ENCODE measurements at regions not wholly inside any gene's neighbourhood (a gene's known extent, or its start where the extent isn't known, plus 50 kb on each side); places are given as distances from the start of the nearest gene placed in this dataset.

DNA sequence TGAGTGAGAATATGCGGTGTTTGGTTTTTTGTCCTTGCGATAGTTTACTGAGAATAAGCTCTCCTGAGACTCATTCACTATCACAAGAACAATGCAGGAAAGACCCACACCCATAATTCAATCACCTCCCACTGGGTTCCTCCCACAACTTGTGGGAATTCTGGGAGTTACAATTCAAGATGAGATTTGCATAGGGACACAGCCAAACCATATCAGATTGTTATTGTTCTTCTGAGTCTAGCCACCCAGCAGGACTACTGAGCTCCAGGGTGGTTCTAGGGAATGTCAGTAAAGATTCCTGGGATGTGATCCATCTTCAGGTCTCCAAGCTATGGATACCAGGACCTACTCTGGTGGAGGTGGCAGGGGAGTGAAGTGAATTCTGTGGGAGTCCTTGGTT is 2075.1 kb upstream of the CDH9 start:
- H3K27me3 ChIP-seq, result no peaks in the 10 kb centered on the region
- TF ChIP-seq POLR2AphosphoS5 (IDR thresholded peaks at IDR 0.05) (no peak), POLR2A (IDR thresholded peaks at IDR 0.05) (no peak), CTCF (IDR thresholded peaks at IDR 0.05) (no peak), EP300 (IDR thresholded peaks at IDR 0.05) (no peak)
- no peak overlapping the region for H3K27ac ChIP-seq
- H3K4me1 ChIP-seq, result no peaks in the 10 kb centered on the region
- no peak for DNase-seq (ENCODE audit: low spot score in 2 of 2)
- H3K9me3 ChIP-seq, result no peaks in the 10 kb centered on the region
- no peak overlapping the region for H3K4me3 ChIP-seq
- H3K36me3 ChIP-seq, result no peaks in the 10 kb centered on the region
- WGBS, result 100% methylated on average over 2 of the region's 2 CpGs

GRCh38 chr5:29099585-29099984 is 2061.2 kb upstream of the CDH9 start:
- Histone ChIP-seq H3K27ac (no peak overlapping the region), H3K4me1 (no peaks in the 10 kb centered on the region), H3K27me3 (no peaks in the 10 kb centered on the region), H3K9me3 (no peaks in the 10 kb centered on the region), H3K4me3 (no peak overlapping the region), H3K36me3 (no peaks in the 10 kb centered on the region)
- WGBS, result 97% methylated on average over 3 of the region's 3 CpGs
- TF ChIP-seq EP300 (IDR thresholded peaks at IDR 0.05) (no peak), POLR2A (IDR thresholded peaks at IDR 0.05) (no peak), CTCF (IDR thresholded peaks at IDR 0.05) (no peak), POLR2AphosphoS5 (IDR thresholded peaks at IDR 0.05) (no peak)
- DNase-seq (ENCODE audit: low spot score in 2 of 2), result no peak

DNA sequence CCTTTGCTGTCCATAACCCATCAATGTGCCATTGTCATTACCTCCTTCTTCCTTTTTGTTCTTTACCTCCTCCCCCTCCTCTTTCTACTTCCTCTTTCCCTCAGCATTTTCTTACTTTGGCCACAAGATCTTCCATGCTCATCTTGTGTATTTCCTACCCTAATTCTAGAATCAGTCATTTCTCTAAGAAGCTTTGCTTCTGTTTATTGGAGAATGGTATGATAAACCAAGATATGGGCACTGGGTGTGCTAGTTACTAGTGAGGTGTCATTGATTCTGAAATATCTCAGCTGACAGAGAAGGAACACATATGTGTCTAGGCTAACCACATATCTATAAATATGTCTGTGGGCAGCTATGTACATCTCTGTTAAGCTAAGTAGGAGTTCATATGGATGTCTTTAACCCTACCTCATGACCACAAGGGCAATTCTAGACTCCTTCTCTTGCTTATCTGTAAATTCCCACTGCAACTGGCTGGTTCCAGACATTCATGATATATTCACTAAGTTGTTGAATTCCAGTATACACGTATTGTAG is 2051.3 kb upstream of the CDH9 start:
- Histone ChIP-seq H3K9me3 (no peaks in the 10 kb centered on the region), H3K27ac (no peak overlapping the region)
- WGBS, result 59% methylated on average over 1 of the region's 1 CpG

GRCh38 chr5:29085142-29085541 is 2046.8 kb upstream of the CDH9 start:
- H3K4me1 ChIP-seq, result no peaks in the 10 kb centered on the region
- WGBS, result 72% methylated on average over 2 of the region's 2 CpGs
- no peak for TF ChIP-seq POLR2AphosphoS5 (IDR thresholded peaks at IDR 0.05)
- TF ChIP-seq CTCF (IDR thresholded peaks at IDR 0.05), result no peak
- no peak for TF ChIP-seq POLR2A (IDR thresholded peaks at IDR 0.05)

More for the DNA sequence above, 2051.3 kb upstream of the CDH9 start:
- no peaks in the 10 kb centered on the region for H3K4me1 ChIP-seq
- H3K27me3 ChIP-seq, result no peaks in the 10 kb centered on the region
- DNase-seq (ENCODE audit: low spot score in 2 of 2), result no peak
- TF ChIP-seq POLR2A (IDR thresholded peaks at IDR 0.05), result no peak
- no peak for TF ChIP-seq CTCF (IDR thresholded peaks at IDR 0.05)
- TF ChIP-seq EP300 (IDR thresholded peaks at IDR 0.05), result no peak
- TF ChIP-seq POLR2AphosphoS5 (IDR thresholded peaks at IDR 0.05), result no peak
- no peak overlapping the region for H3K4me3 ChIP-seq
- no peaks in the 10 kb centered on the region for H3K36me3 ChIP-seq

GRCh38 chr5:29079771-29080170 is 2041.4 kb upstream of the CDH9 start:
- no peaks in the 10 kb centered on the region for H3K27me3 ChIP-seq
- no peak overlapping the region for H3K4me3 ChIP-seq
- TF ChIP-seq CTCF (IDR thresholded peaks at IDR 0.05) (no peak), EP300 (IDR thresholded peaks at IDR 0.05) (no peak), POLR2AphosphoS5 (IDR thresholded peaks at IDR 0.05) (no peak)
- no peaks in the 10 kb centered on the region for H3K36me3 ChIP-seq
- 60% methylated on average over 3 of the region's 3 CpGs for WGBS
- H3K9me3 ChIP-seq, result no peaks in the 10 kb centered on the region
- H3K27ac ChIP-seq, result no peak overlapping the region
- DNase-seq (ENCODE audit: low spot score in 2 of 2), result no peak
- no peaks in the 10 kb centered on the region for H3K4me1 ChIP-seq

More at GRCh38 chr5:29085142-29085541, 2046.8 kb upstream of the CDH9 start:
- no peaks in the 10 kb centered on the region for H3K36me3 ChIP-seq
- DNase-seq (ENCODE audit: low spot score in 2 of 2), result no peak
- H3K4me3 ChIP-seq, result no peak overlapping the region
- H3K9me3 ChIP-seq, result no peaks in the 10 kb centered on the region
- H3K27ac ChIP-seq, result no peak overlapping the region
- no peaks in the 10 kb centered on the region for H3K27me3 ChIP-seq
